ENCODE measurements at regions not wholly inside any gene's neighbourhood (a gene's known extent, or its start where the extent isn't known, plus 50 kb on each side); places are given as distances from the start of the nearest gene placed in this dataset.
A peak's percentile ranks its signal among the peaks of the same experiment; 100 is the strongest.
"Not testable (repeated sequence)": the region's sequence is repeated elsewhere in the genome, so short reads cannot be mapped to it uniquely, and the experiment has no call there.

- intact Hi-C loops (cut with DNase I; ENCODE audit: low total_unique reads) (no loop called here), in situ Hi-C loops (cut with MboI; ENCODE audit: low pct_ligation_motif_present in 1 of 4, low pct_unique_long_range_greater_than_20kb in 1 of 4, low sequenced_read_pairs in 3 of 4) (no loop called here)
- DNase-seq, result no peak
- Histone ChIP-seq H3K9me3 (no peaks in the 10 kb centered on the region), H3K27me3 (no peaks in the 10 kb centered on the region), H3K27ac (no peak overlapping the region), H3K4me3 (no peak overlapping the region), H3K4me1 (no peaks in the 10 kb centered on the region), H3K36me3 (no peaks in the 10 kb centered on the region)
- WGBS, 2 donors (ENCODE audit: low coverage in 1 of 2), result 45 to 70% methylated on average over 1 of the region's 1 CpG
- TF ChIP-seq EP300 (IDR thresholded peaks at IDR 0.05; ENCODE audit: low read depth) (no peak), POLR2AphosphoS5 (IDR thresholded peaks at IDR 0.05) (no peak), CTCF (IDR thresholded peaks at IDR 0.05) (no peak), POLR2A (IDR thresholded peaks at IDR 0.05) (no peak)
These were observed 130.0 kb downstream of the KLF6 start for GRCh38 chr10:3654980-3655379.

- WGBS, 2 donors (ENCODE audit: low coverage in 1 of 2), result 85 to 89% methylated on average over 2 of the region's 2 CpGs
These were observed 130.5 kb downstream of the KLF6 start for GRCh38 chr10:3654496-3654895.

GRCh38 chr10:3653303-3653702 is 131.7 kb downstream of the KLF6 start:
- H3K27me3 ChIP-seq; DNase-seq; H3K36me3 ChIP-seq; H3K9me3 ChIP-seq; H3K27ac ChIP-seq; intact Hi-C loops (cut with DNase I; ENCODE audit: low total_unique reads); H3K4me1 ChIP-seq; in situ Hi-C loops (cut with MboI; ENCODE audit: low pct_ligation_motif_present in 1 of 4, low pct_unique_long_range_greater_than_20kb in 1 of 4, low sequenced_read_pairs in 3 of 4): not testable (repeated sequence)
- peak overlapping the region in 1 of 4 donors; percentile 9 for H3K4me3 ChIP-seq
- 73 to 83% methylated on average over 2 of the region's 2 CpGs for WGBS, 2 donors (ENCODE audit: low coverage in 1 of 2)

More at GRCh38 chr10:3654496-3654895, 130.5 kb downstream of the KLF6 start:
- Histone ChIP-seq H3K4me1 (no peaks in the 10 kb centered on the region), H3K27ac (no peak overlapping the region), H3K27me3 (no peaks in the 10 kb centered on the region), H3K9me3 (no peaks in the 10 kb centered on the region), H3K4me3 (no peak overlapping the region), H3K36me3 (no peaks in the 10 kb centered on the region)
- DNase-seq, result no peak
- intact Hi-C loops (cut with DNase I; ENCODE audit: low total_unique reads), result no loop called here
- TF ChIP-seq EP300 (IDR thresholded peaks at IDR 0.05; ENCODE audit: low read depth), result no peak
- TF ChIP-seq POLR2AphosphoS5 (IDR thresholded peaks at IDR 0.05), result no peak
- TF ChIP-seq CTCF (IDR thresholded peaks at IDR 0.05), result no peak
- no peak for TF ChIP-seq POLR2A (IDR thresholded peaks at IDR 0.05)
- in situ Hi-C loops (cut with MboI; ENCODE audit: low pct_ligation_motif_present in 1 of 4, low pct_unique_long_range_greater_than_20kb in 1 of 4, low sequenced_read_pairs in 3 of 4), result no loop called here

GRCh38 chr10:3652886-3653285 is 132.1 kb downstream of the KLF6 start:
- H3K27ac ChIP-seq, result no peak overlapping the region
- in situ Hi-C loops (cut with MboI; ENCODE audit: low pct_ligation_motif_present in 1 of 4, low pct_unique_long_range_greater_than_20kb in 1 of 4, low sequenced_read_pairs in 3 of 4) (no loop called here), intact Hi-C loops (cut with DNase I; ENCODE audit: low total_unique reads) (no loop called here)
- 67 to 68% methylated on average over 12 to 13 of the region's 13 CpGs for WGBS, 2 donors (ENCODE audit: low coverage in 1 of 2)
- H3K4me1 ChIP-seq, result no peaks in the 10 kb centered on the region
- no peaks in the 10 kb centered on the region for H3K27me3 ChIP-seq
- peak overlapping the region in 1 of 4 donors; percentile 9 for H3K4me3 ChIP-seq
- no peak for TF ChIP-seq EP300 (IDR thresholded peaks at IDR 0.05; ENCODE audit: low read depth)
- no peak for TF ChIP-seq POLR2AphosphoS5 (IDR thresholded peaks at IDR 0.05)
- TF ChIP-seq CTCF (IDR thresholded peaks at IDR 0.05), result no peak
- TF ChIP-seq POLR2A (IDR thresholded peaks at IDR 0.05), result no peak
- no peaks in the 10 kb centered on the region for H3K36me3 ChIP-seq
- no peak for DNase-seq
- no peaks in the 10 kb centered on the region for H3K9me3 ChIP-seq

- in situ Hi-C loops (cut with MboI; ENCODE audit: low pct_ligation_motif_present in 1 of 4, low pct_unique_long_range_greater_than_20kb in 1 of 4, low sequenced_read_pairs in 3 of 4) (no loop called here), intact Hi-C loops (cut with DNase I; ENCODE audit: low total_unique reads) (no loop called here)
- no peaks in the 10 kb centered on the region for H3K27me3 ChIP-seq
- 83 to 93% methylated on average over 1 to 6 of the region's 6 CpGs for WGBS, 2 donors (ENCODE audit: low coverage in 1 of 2)
- no peaks in the 10 kb centered on the region for H3K4me1 ChIP-seq
- no peak overlapping the region for H3K4me3 ChIP-seq
- TF ChIP-seq POLR2A (IDR thresholded peaks at IDR 0.05), result no peak
- TF ChIP-seq EP300 (IDR thresholded peaks at IDR 0.05; ENCODE audit: low read depth), result no peak
- TF ChIP-seq POLR2AphosphoS5 (IDR thresholded peaks at IDR 0.05), result no peak
- no peak for TF ChIP-seq CTCF (IDR thresholded peaks at IDR 0.05)
- DNase-seq, result no peak
- H3K27ac ChIP-seq, result no peak overlapping the region
- no peaks in the 10 kb centered on the region for H3K36me3 ChIP-seq
- H3K9me3 ChIP-seq, result no peaks in the 10 kb centered on the region
These were observed 132.9 kb downstream of the KLF6 start for GRCh38 chr10:3651969-3652653.

All from transverse colon (tissue), 4 donors.